WERI-Rb-1 (cell line): ENCODE measurements at regions not wholly inside any gene's neighbourhood (a gene's known extent, or its start where the extent isn't known, plus 50 kb on each side); places are given as distances from the start of the nearest gene placed in this dataset.

Experiments used
- DNase-seq: peaks from one replicate; pipeline ENCODE4 v3.0.0-alpha.2; 2020
- H3K27ac ChIP-seq: fragments of 250-450 bp; sonication (Bioruptor Pico); 2 replicates; pipeline ENCODE4 v1.5.1; 2020; ENCODE audit warnings: mild to moderate bottlenecking, moderate library complexity
- H3K27me3 ChIP-seq: fragments of 250-450 bp; sonication (Bioruptor Pico); 2 replicates; pipeline ENCODE4 v1.5.1; 2021; ENCODE audit warnings: mild to moderate bottlenecking, low read depth, moderate library complexity; ENCODE audit not compliant: insufficient read depth, severe bottlenecking
- H3K36me3 ChIP-seq: fragments of 250-450 bp; sonication (Bioruptor Pico); 2 replicates; pipeline ENCODE4 v1.5.1; 2020; ENCODE audit warnings: mild to moderate bottlenecking, moderate library complexity
- H3K4me3 ChIP-seq: 2 replicates; pipeline ENCODE4 v1.5.1; 2011; ENCODE audit warnings: low read depth, mild to moderate bottlenecking, control low read depth, low read length
- H3K9me3 ChIP-seq: fragments of 250-450 bp; sonication (Bioruptor Pico); 2 replicates; pipeline ENCODE4 v1.5.1; 2021; ENCODE audit warnings: mild to moderate bottlenecking, moderate library complexity; ENCODE audit not compliant: severe bottlenecking
- CTCF ChIP-seq: IDR thresholded peaks from 2 replicates; pipeline ENCODE4 v1.5.1; 2011; ENCODE audit warnings: low read depth, mild to moderate bottlenecking, control low read depth, inconsistent platforms, low read length

GRCh38 chr6:19519941-19520340, 317.2 kb upstream of the ID4 start:
- H3K36me3 ChIP-seq, result no peaks in the 10 kb centered on the region
- no peak overlapping the region for H3K27ac ChIP-seq
- TF ChIP-seq CTCF, result no peak
- no peak overlapping the region for H3K4me3 ChIP-seq
- H3K9me3 ChIP-seq, result peaks cover 20% of the 10 kb centered on the region
- no peak for DNase-seq
- no peaks in the 10 kb centered on the region for H3K27me3 ChIP-seq

GRCh38 chr6:19524366-19525186, 312.6 kb upstream of the ID4 start:
- no peak for TF ChIP-seq CTCF
- no peaks in the 10 kb centered on the region for H3K27me3 ChIP-seq

GRCh38 chr6:19525673-19526072, 311.5 kb upstream of the ID4 start:
- H3K4me3 ChIP-seq, result no peak overlapping the region
- H3K9me3 ChIP-seq, result no peaks in the 10 kb centered on the region
- DNase-seq, result no peak
- no peaks in the 10 kb centered on the region for H3K36me3 ChIP-seq
- no peak for TF ChIP-seq CTCF
- no peaks in the 10 kb centered on the region for H3K27me3 ChIP-seq
- H3K27ac ChIP-seq, result no peak overlapping the region

More at GRCh38 chr6:19524366-19525186, 312.6 kb upstream of the ID4 start:
- no peak for DNase-seq
- Histone ChIP-seq H3K27ac (no peak overlapping the region), H3K36me3 (no peaks in the 10 kb centered on the region), H3K4me3 (no peak overlapping the region), H3K9me3 (no peaks in the 10 kb centered on the region)

- Histone ChIP-seq H3K27me3 (no peaks in the 10 kb centered on the region), H3K4me3 (no peak overlapping the region), H3K36me3 (no peaks in the 10 kb centered on the region), H3K27ac (no peak overlapping the region), H3K9me3 (no peaks in the 10 kb centered on the region)
- DNase-seq, result no peak
- TF ChIP-seq CTCF, result no peak
Measured at GRCh38 chr6:19530188-19530587, 307.0 kb upstream of the ID4 start.

GRCh38 chr6:19535351-19535750, 301.8 kb upstream of the ID4 start:
- TF ChIP-seq CTCF, result no peak
- no peaks in the 10 kb centered on the region for H3K27me3 ChIP-seq
- H3K36me3 ChIP-seq, result no peaks in the 10 kb centered on the region
- no peaks in the 10 kb centered on the region for H3K9me3 ChIP-seq
- no peak overlapping the region for H3K4me3 ChIP-seq
- DNase-seq, result no peak
- H3K27ac ChIP-seq, result no peak overlapping the region

GRCh38 chr6:19536838-19537237, 300.3 kb upstream of the ID4 start:
- H3K27ac ChIP-seq, result no peak overlapping the region

More at GRCh38 chr6:19536838-19537237, 300.3 kb upstream of the ID4 start:
- H3K9me3 ChIP-seq, result no peaks in the 10 kb centered on the region
- DNase-seq, result no peak
- no peak for TF ChIP-seq CTCF
- H3K27me3 ChIP-seq, result no peaks in the 10 kb centered on the region
- no peaks in the 10 kb centered on the region for H3K36me3 ChIP-seq
- H3K4me3 ChIP-seq, result no peak overlapping the region
